Karpas-422 (cell line): ENCODE measurements at regions not wholly inside any gene's neighbourhood (a gene's known extent, or its start where the extent isn't known, plus 50 kb on each side); places are given as distances from the start of the nearest gene placed in this dataset.

Experiments used
- DNase-seq: peaks from one replicate; pipeline ENCODE4 v3.0.0-alpha.2; 2015
- H2AFZ ChIP-seq: fragments of 200-600 bp; sonication (generic); 2 replicates; pipeline ENCODE4 v1.6.1; 2014; ENCODE audit warnings: antibody characterized with exemption, low read length, mixed read lengths
- H3K27ac ChIP-seq: fragments of 200-600 bp; sonication (generic); 2 replicates; pipeline ENCODE4 v1.5.1; 2014; ENCODE audit warnings: mild to moderate bottlenecking, low read length, moderate library complexity
- H3K27me3 ChIP-seq: fragments of 200-600 bp; sonication (generic); 2 replicates; pipeline ENCODE4 v1.6.1; 2014; ENCODE audit warnings: low read length, mixed read lengths
- H3K36me3 ChIP-seq: fragments of 200-600 bp; sonication (generic); 2 replicates; pipeline ENCODE4 v1.6.1; 2014; ENCODE audit warnings: low read length, mixed read lengths; ENCODE audit not compliant: insufficient read depth
- H3K4me1 ChIP-seq: fragments of 200-600 bp; sonication (generic); 2 replicates; pipeline ENCODE4 v1.6.1; 2014; ENCODE audit warnings: mild to moderate bottlenecking, low read length, mixed read lengths
- H3K4me2 ChIP-seq: fragments of 200-600 bp; sonication (generic); 2 replicates; pipeline ENCODE4 v1.6.1; 2014; ENCODE audit warnings: low read length, low read depth, mild to moderate bottlenecking; ENCODE audit not compliant: poor library complexity, severe bottlenecking
- H3K4me3 ChIP-seq: fragments of 200-600 bp; sonication (generic); 2 replicates; pipeline ENCODE4 v1.5.1; 2014; ENCODE audit warnings: mild to moderate bottlenecking, antibody characterized with exemption, low read length, mixed read lengths
- H3K79me2 ChIP-seq: fragments of 200-600 bp; sonication (generic); 2 replicates; pipeline ENCODE4 v1.6.1; 2014; ENCODE audit warnings: mild to moderate bottlenecking, low read length, mixed read lengths
- H3K9ac ChIP-seq: fragments of 200-600 bp; sonication (generic); 2 replicates; pipeline ENCODE4 v1.6.0; 2014; ENCODE audit warnings: low read length
- H3K9me2 ChIP-seq: fragments of 200-600 bp; sonication (generic), shearing (Covaris generic); replicated peaks from 2 replicates; pipeline ENCODE4 v1.6.0; 2014; ENCODE audit warnings: mild to moderate bottlenecking, low read length, moderate library complexity; ENCODE audit not compliant: insufficient read depth
- H3K9me3 ChIP-seq: fragments of 300-700, 200-600 bp; sonication (generic); 2 replicates; pipeline ENCODE4 v1.6.1; 2014; ENCODE audit warnings: low read length, mixed read lengths
- H4K20me1 ChIP-seq: fragments of 200-600 bp; sonication (generic); 2 replicates; pipeline ENCODE4 v1.6.1; 2014; ENCODE audit warnings: mild to moderate bottlenecking, antibody characterized with exemption, low read length, low read depth; ENCODE audit not compliant: insufficient read depth

- H3K4me1 ChIP-seq, result no peaks in the 10 kb centered on the region
- DNase-seq, result no peak
- H3K9ac ChIP-seq, result no peak overlapping the region
- H3K4me3 ChIP-seq, result no peak overlapping the region
- no peak overlapping the region for H3K27ac ChIP-seq
- H4K20me1 ChIP-seq, result no peaks in the 10 kb centered on the region
- no peaks in the 10 kb centered on the region for H3K27me3 ChIP-seq
- H3K4me2 ChIP-seq, result no peak overlapping the region
- H3K9me3 ChIP-seq, result peaks cover 4% of the 10 kb centered on the region; the same call in 1 of the 2 replicates
- no peaks in the 10 kb centered on the region for H3K36me3 ChIP-seq
- H3K79me2 ChIP-seq, result no peaks in the 10 kb centered on the region
- no peaks in the 10 kb centered on the region for H3K9me2 ChIP-seq
- 0 out of 2 replicates have a peak overlapping the region, but pooled peaks have one; percentile 18 for H2AFZ ChIP-seq
Observed at GRCh38 chr13:65603160-65603559, 1627.0 kb downstream of the PCDH9 start.

GRCh38 chr13:65601855-65602254 lies 1628.3 kb downstream of the PCDH9 start:
- H4K20me1 ChIP-seq, result no peaks in the 10 kb centered on the region
- H3K9me3 ChIP-seq, result no peaks in the 10 kb centered on the region; the same call in 1 of the 2 replicates
- no peak overlapping the region for H2AFZ ChIP-seq

DNA sequence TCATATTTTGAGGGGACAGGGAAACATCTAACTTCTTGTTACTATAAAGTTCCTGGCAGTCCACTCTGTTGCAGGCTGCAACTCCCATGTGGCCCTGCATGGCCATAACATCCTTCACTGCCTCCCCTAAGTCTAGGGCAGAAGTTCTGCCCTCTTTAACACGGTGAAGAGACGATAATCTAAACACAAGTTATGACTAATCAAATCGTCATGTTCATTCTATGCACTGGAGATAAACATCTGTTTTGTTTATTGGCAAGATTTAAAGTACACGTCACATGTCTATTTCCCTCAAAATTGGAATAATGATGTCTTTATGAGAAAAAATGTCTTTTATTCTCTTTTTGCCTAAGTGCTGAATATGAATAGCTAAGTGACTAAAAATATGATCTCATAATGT lies 1629.4 kb downstream of the PCDH9 start:
- no peak overlapping the region for H2AFZ ChIP-seq
- H3K9ac ChIP-seq, result no peak overlapping the region
- no peaks in the 10 kb centered on the region for H3K4me1 ChIP-seq
- no peak overlapping the region for H3K27ac ChIP-seq
- H3K36me3 ChIP-seq, result no peaks in the 10 kb centered on the region
- no peaks in the 10 kb centered on the region for H3K79me2 ChIP-seq
- H3K4me2 ChIP-seq, result no peak overlapping the region
- no peaks in the 10 kb centered on the region for H3K27me3 ChIP-seq
- H4K20me1 ChIP-seq, result no peaks in the 10 kb centered on the region
- H3K9me2 ChIP-seq, result no peaks in the 10 kb centered on the region
- H3K4me3 ChIP-seq, result no peak overlapping the region
- peaks cover 5% of the 10 kb centered on the region; the same call in 1 of the 2 replicates for H3K9me3 ChIP-seq
- no peak for DNase-seq

More at GRCh38 chr13:65601855-65602254, 1628.3 kb downstream of the PCDH9 start:
- Histone ChIP-seq H3K9ac (no peak overlapping the region), H3K9me2 (no peaks in the 10 kb centered on the region), H3K4me2 (no peak overlapping the region), H3K27ac (no peak overlapping the region), H3K79me2 (no peaks in the 10 kb centered on the region), H3K36me3 (no peaks in the 10 kb centered on the region), H3K27me3 (no peaks in the 10 kb centered on the region), H3K4me1 (no peaks in the 10 kb centered on the region), H3K4me3 (no peak overlapping the region)
- no peak for DNase-seq

- no peak overlapping the region for H3K27ac ChIP-seq
- 0 out of 2 replicates have a peak, but pooled peaks cover 5% of the 10 kb centered on the region for H3K9me3 ChIP-seq
- H3K4me3 ChIP-seq, result no peak overlapping the region
- no peaks in the 10 kb centered on the region for H3K9me2 ChIP-seq
- no peak for DNase-seq
- no peaks in the 10 kb centered on the region for H4K20me1 ChIP-seq
- H2AFZ ChIP-seq, result 0 out of 2 replicates have a peak overlapping the region, but pooled peaks have one; percentile 18
- H3K27me3 ChIP-seq, result no peaks in the 10 kb centered on the region
- no peaks in the 10 kb centered on the region for H3K36me3 ChIP-seq
- H3K9ac ChIP-seq, result no peak overlapping the region
- H3K4me2 ChIP-seq, result no peak overlapping the region
- no peaks in the 10 kb centered on the region for H3K79me2 ChIP-seq
- no peaks in the 10 kb centered on the region for H3K4me1 ChIP-seq
Observed at GRCh38 chr13:65597839-65598818, 1632.0 kb downstream of the PCDH9 start.

DNA sequence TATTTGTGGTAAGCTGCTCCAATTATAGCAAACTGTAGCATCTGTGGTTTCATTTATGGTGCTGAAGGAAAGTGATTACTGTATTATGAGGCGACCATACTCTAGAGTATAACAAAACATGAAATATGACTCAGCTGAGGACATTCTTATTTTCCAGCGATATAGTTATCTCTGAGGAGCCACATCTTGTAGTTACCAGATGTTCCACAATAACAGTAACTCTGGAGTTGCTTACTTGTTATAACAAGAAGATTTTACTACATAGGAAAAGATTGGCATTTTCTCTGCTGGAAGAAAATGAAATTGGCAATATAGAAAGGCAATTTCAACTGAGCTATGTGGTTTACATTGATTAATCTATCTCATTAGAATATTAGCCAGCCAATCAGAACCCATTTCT lies 1634.2 kb downstream of the PCDH9 start:
- Histone ChIP-seq H3K27me3 (no peaks in the 10 kb centered on the region), H3K4me3 (no peak overlapping the region), H3K9me2 (no peaks in the 10 kb centered on the region), H2AFZ (peak overlapping the region; percentile 55; the same call in 1 of the 2 replicates), H3K4me1 (no peaks in the 10 kb centered on the region), H3K9ac (no peak overlapping the region), H3K27ac (no peak overlapping the region), H3K79me2 (no peaks in the 10 kb centered on the region), H3K4me2 (no peak overlapping the region), H3K9me3 (0 out of 2 replicates have a peak, but pooled peaks cover 5% of the 10 kb centered on the region), H4K20me1 (no peaks in the 10 kb centered on the region), H3K36me3 (no peaks in the 10 kb centered on the region)
- DNase-seq, result no peak

GRCh38 chr13:65594298-65594781 lies 1635.8 kb downstream of the PCDH9 start:
- H3K36me3 ChIP-seq, result no peaks in the 10 kb centered on the region
- no peaks in the 10 kb centered on the region for H3K9me2 ChIP-seq
- H3K9ac ChIP-seq, result no peak overlapping the region
- no peaks in the 10 kb centered on the region for H3K4me1 ChIP-seq
- H3K27ac ChIP-seq, result no peak overlapping the region
- H4K20me1 ChIP-seq, result no peaks in the 10 kb centered on the region
- no peak overlapping the region for H3K4me2 ChIP-seq
- no peaks in the 10 kb centered on the region for H3K79me2 ChIP-seq
- H2AFZ ChIP-seq, result no peak overlapping the region
- no peaks in the 10 kb centered on the region for H3K27me3 ChIP-seq
- DNase-seq, result no peak
- H3K4me3 ChIP-seq, result no peak overlapping the region
- 0 out of 2 replicates have a peak, but pooled peaks cover 5% of the 10 kb centered on the region for H3K9me3 ChIP-seq

DNA sequence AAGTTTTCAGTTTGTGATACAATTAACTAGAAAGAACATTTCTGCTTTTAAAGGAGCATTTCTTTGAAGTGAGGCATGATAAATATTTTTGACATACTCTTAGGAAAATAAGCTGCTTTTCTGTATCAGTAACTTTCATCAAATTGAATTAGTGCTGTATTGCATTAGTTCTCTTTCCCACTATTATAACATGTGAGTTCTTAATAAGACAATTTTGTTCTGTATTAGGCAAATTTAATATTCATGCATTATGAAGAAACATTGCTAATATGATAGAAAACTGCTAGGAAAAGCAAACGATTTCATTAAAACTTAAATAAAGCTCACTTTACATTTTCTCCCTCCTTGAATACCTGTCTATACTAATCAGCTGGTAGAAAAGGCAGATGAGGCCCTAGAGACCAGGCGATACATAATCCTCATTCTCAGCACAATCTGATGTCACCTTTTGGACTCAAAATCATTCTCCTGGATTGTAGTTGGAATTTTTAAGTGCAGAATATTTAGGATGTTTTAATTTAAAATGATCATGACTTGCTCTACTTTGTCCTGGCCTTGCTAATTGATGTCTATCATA lies 1636.8 kb downstream of the PCDH9 start:
- no peak for DNase-seq
- no peaks in the 10 kb centered on the region for H3K36me3 ChIP-seq
- no peaks in the 10 kb centered on the region for H3K9me2 ChIP-seq
- H2AFZ ChIP-seq, result peak overlapping the region; percentile 2; the same call in 1 of the 2 replicates
- H3K9me3 ChIP-seq, result 0 out of 2 replicates have a peak, but pooled peaks cover 5% of the 10 kb centered on the region
- H3K4me1 ChIP-seq, result no peaks in the 10 kb centered on the region
- H4K20me1 ChIP-seq, result no peaks in the 10 kb centered on the region
- no peaks in the 10 kb centered on the region for H3K79me2 ChIP-seq
- H3K4me2 ChIP-seq, result no peak overlapping the region
- H3K27ac ChIP-seq, result no peak overlapping the region
- H3K27me3 ChIP-seq, result no peaks in the 10 kb centered on the region
- no peak overlapping the region for H3K4me3 ChIP-seq
- no peak overlapping the region for H3K9ac ChIP-seq

GRCh38 chr13:65592731-65593130 lies 1637.4 kb downstream of the PCDH9 start:
- Histone ChIP-seq H3K9me2 (no peaks in the 10 kb centered on the region), H3K9ac (no peak overlapping the region), H4K20me1 (no peaks in the 10 kb centered on the region), H3K4me3 (no peak overlapping the region), H3K27me3 (no peaks in the 10 kb centered on the region), H3K27ac (no peak overlapping the region), H3K36me3 (no peaks in the 10 kb centered on the region), H2AFZ (peak overlapping the region; percentile 2; the same call in 1 of the 2 replicates), H3K79me2 (no peaks in the 10 kb centered on the region), H3K4me2 (no peak overlapping the region), H3K9me3 (0 out of 2 replicates have a peak, but pooled peaks cover 5% of the 10 kb centered on the region), H3K4me1 (no peaks in the 10 kb centered on the region)
- no peak for DNase-seq
